Testis (tissue), 2 donors: ENCODE measurements at regions not wholly inside any gene's neighbourhood (a gene's known extent, or its start where the extent isn't known, plus 50 kb on each side); places are given as distances from the start of the nearest gene placed in this dataset.

Experiments used
- DNase-seq: peaks from one replicate; pipeline ENCODE4 v3.0.0-alpha.2; 2019
- H3K27ac ChIP-seq, 2 donors: fragments of 200-600 bp; sonication (generic); one replicate each; pipeline ENCODE4 v1.5.1; 2019
- H3K27me3 ChIP-seq: fragments of 200-600 bp; sonication (generic); one replicate; pipeline ENCODE4 v1.5.1; 2019
- H3K36me3 ChIP-seq: fragments of 200-600 bp; sonication (generic); one replicate; pipeline ENCODE4 v1.5.1; 2017; ENCODE audit warnings: low read depth; ENCODE audit errors: missing control alignments
- H3K4me1 ChIP-seq: fragments of 200-600 bp; sonication (generic); one replicate; pipeline ENCODE4 v1.5.1; 2019
- H3K4me3 ChIP-seq, 2 donors: fragments of 200-600 bp; sonication (generic); one replicate each; pipeline ENCODE4 v1.5.1; 2017 to 2019
- H3K9me3 ChIP-seq: fragments of 200-600 bp; sonication (generic); one replicate; pipeline ENCODE4 v1.5.1; 2017
- POLR2A ChIP-seq: fragments of 450-650 bp; IDR thresholded peaks from one replicate; pipeline ENCODE4 v1.6.1; 2017; ENCODE audit warnings: antibody characterized with exemption, mild to moderate bottlenecking, moderate library complexity
- WGBS, 2 donors: methylation state at CpG; one replicate each; pipeline ENCODE4 v1.1.5; 2018; 5-methylcytosine and 5-hydroxymethylcytosine counted together
- intact Hi-C: fragments of 100-400 bp; cut with DNase I; formaldehyde crosslinking; loops from one replicate; pipeline ENCODE4 v1.15.1; 2023; ENCODE audit warnings: low total_unique reads
- TF ChIP-seq, protein P1 (sequence below), 3 experiments: fragments of 450-650 bp in 2 of 3; fragments of 200-600 bp in 1 of 3; sonication (generic) in 1 of 3; IDR thresholded peaks; one replicate each; pipeline ENCODE4 v1.5.1; 2016 to 2019; ENCODE audit warnings: antibody characterized with exemption in 3 of 3, mild to moderate bottlenecking in 2 of 3, moderate library complexity in 1 of 3

- intact Hi-C loops = no loop called here
- no peak for DNase-seq
- Histone ChIP-seq H3K4me3 (no peak overlapping the region), H3K9me3 (no peaks in the 10 kb centered on the region), H3K27ac (no peak overlapping the region), H3K27me3 (no peaks in the 10 kb centered on the region), H3K36me3 (no peaks in the 10 kb centered on the region), H3K4me1 (no peaks in the 10 kb centered on the region)
- TF ChIP-seq, protein P1, sequence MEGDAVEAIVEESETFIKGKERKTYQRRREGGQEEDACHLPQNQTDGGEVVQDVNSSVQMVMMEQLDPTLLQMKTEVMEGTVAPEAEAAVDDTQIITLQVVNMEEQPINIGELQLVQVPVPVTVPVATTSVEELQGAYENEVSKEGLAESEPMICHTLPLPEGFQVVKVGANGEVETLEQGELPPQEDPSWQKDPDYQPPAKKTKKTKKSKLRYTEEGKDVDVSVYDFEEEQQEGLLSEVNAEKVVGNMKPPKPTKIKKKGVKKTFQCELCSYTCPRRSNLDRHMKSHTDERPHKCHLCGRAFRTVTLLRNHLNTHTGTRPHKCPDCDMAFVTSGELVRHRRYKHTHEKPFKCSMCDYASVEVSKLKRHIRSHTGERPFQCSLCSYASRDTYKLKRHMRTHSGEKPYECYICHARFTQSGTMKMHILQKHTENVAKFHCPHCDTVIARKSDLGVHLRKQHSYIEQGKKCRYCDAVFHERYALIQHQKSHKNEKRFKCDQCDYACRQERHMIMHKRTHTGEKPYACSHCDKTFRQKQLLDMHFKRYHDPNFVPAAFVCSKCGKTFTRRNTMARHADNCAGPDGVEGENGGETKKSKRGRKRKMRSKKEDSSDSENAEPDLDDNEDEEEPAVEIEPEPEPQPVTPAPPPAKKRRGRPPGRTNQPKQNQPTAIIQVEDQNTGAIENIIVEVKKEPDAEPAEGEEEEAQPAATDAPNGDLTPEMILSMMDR (IDR thresholded peaks at IDR 0.05) = no peak
- TF ChIP-seq POLR2A = no peak
Measured at GRCh38 chrX:140393507-140393906, 111.4 kb downstream of the SOX3 start.

DNA sequence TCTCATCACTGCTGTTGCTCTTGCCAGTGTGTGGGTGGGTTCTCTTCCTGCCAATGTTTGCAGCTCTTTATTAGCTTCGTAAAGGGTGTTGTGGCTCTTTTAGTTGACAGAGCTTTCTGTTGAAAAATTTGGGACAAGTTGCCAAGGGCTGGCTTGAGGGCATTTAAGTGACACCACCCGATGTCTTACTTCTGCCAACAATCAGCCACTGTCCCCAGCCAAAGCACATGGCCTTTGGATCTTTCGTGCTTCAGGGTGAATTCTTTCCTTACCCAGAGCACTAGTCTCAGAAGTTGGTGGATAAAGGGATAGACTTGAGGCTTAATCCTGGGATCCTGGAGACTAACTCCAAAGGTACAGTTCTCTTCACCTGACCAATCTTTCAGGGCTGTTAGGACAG, 113.6 kb downstream of the SOX3 start:
- Histone ChIP-seq H3K9me3 (no peaks in the 10 kb centered on the region), H3K27me3 (no peaks in the 10 kb centered on the region), H3K4me1 (no peaks in the 10 kb centered on the region), H3K4me3 (no peak overlapping the region), H3K36me3 (no peaks in the 10 kb centered on the region), H3K27ac (no peak overlapping the region)
- intact Hi-C loops = no loop called here
- no peak for TF ChIP-seq POLR2A
- TF ChIP-seq, protein P1 (IDR thresholded peaks at IDR 0.05) = no peak
- no peak for DNase-seq
- 79 to 84% methylated on average over 2 to 3 of the region's 3 CpGs for WGBS, 2 donors

DNA sequence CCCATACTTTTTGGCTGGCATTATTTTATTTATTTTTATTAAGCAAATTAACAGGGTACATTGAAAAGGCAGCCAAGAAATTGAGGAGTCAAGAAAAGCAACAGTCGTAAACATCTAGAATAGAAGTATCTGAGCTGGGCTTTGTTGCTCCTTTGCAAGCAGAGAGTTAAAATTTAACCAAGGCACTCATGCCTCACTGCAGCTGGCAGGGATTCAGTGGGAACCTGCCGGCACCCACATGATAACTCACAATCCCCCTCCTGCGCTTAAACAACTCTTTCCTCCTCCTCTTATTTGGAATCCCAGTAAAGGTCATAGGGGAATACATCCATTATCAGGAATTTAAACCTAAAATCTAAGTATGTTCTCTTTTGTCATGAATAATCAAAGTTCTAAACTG, 115.5 kb downstream of the SOX3 start:
- no peak overlapping the region for H3K4me3 ChIP-seq
- H3K9me3 ChIP-seq = no peaks in the 10 kb centered on the region
- no peak for DNase-seq
- no peaks in the 10 kb centered on the region for H3K27me3 ChIP-seq
- H3K36me3 ChIP-seq = no peaks in the 10 kb centered on the region
- no peak for TF ChIP-seq POLR2A
- TF ChIP-seq, protein P1 (IDR thresholded peaks at IDR 0.05) = no peak
- no peaks in the 10 kb centered on the region for H3K4me1 ChIP-seq
- H3K27ac ChIP-seq = no peak overlapping the region
- 57 to 63% methylated on average over 3 of the region's 3 CpGs for WGBS, 2 donors
- intact Hi-C loops = no loop called here

DNA sequence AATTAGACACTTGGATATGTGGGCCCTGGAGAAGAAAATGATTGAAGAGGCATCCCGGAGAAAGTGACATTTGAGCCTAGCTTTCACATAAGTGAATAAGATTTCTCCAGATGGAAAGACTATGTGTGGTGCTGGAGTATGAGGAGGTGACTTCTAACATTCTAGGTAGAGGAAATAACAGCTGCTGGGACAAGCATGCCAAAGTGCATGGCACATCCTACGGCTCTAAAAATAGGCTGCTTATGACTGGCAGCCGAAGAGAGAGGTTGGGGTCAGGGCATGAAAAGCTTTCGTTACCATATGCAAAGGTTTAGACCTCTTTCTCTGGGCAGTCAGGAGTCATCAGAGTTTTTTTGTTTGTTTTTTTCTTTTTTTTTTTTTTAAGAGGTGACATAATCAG, 142.0 kb downstream of the SOX3 start:
- WGBS, 2 donors = 87 to 91% methylated on average over 4 of the region's 4 CpGs
- no peaks in the 10 kb centered on the region for H3K27me3 ChIP-seq
- no peaks in the 10 kb centered on the region for H3K36me3 ChIP-seq
- H3K27ac ChIP-seq = no peak overlapping the region
- H3K4me1 ChIP-seq = no peaks in the 10 kb centered on the region
- TF ChIP-seq, protein P1 (IDR thresholded peaks at IDR 0.05) = no peak
- TF ChIP-seq POLR2A = no peak
- intact Hi-C loops = no loop called here
- no peak overlapping the region for H3K4me3 ChIP-seq
- no peaks in the 10 kb centered on the region for H3K9me3 ChIP-seq
- DNase-seq = no peak

DNA sequence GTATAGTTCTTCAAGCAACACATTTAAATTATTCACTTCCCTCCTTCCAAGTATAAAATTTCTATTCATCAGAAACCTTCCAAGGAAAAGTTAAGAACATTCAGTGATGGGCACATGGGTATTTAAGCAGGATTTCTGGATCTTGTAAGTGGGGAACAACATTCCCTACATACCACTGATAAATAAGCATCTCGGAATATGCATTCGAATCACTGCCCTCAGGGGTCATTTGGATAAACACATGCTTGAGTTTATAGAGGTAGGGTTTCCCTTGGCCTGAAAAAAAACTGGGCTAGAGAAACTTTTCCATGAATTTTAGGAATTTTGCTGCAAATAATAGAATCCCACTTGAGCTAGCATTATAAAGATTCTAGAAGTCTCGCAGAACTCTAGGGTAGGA, 143.9 kb downstream of the SOX3 start:
- no peak overlapping the region for H3K4me3 ChIP-seq
- H3K9me3 ChIP-seq = no peaks in the 10 kb centered on the region
- H3K4me1 ChIP-seq = no peaks in the 10 kb centered on the region
- TF ChIP-seq POLR2A = no peak
- TF ChIP-seq, protein P1 (IDR thresholded peaks at IDR 0.05) = no peak
- no peak for DNase-seq
- no peaks in the 10 kb centered on the region for H3K36me3 ChIP-seq
- H3K27ac ChIP-seq = no peak overlapping the region
- intact Hi-C loops = no loop called here
- no peaks in the 10 kb centered on the region for H3K27me3 ChIP-seq
- WGBS, 2 donors = 53 to 58% methylated on average over 3 of the region's 3 CpGs
